H1 (cell line): ENCODE measurements at regions not wholly inside any gene's neighbourhood (a gene's known extent, or its start where the extent isn't known, plus 50 kb on each side); places are given as distances from the start of the nearest gene placed in this dataset.

ENCODE experiments used
- CTCF ChIA-PET: fragments of 300-600 bp; sonication (Branson Sonifier 250); formaldehyde crosslinking; loops from one replicate; lab custom pipeline; 2021; ENCODE audit not compliant: partially characterized antibody; lab: Charles Lee
- POLR2A ChIA-PET: fragments of 300-600 bp; sonication (Branson Sonifier 250); formaldehyde crosslinking; loops from one replicate; lab custom pipeline; 2021; ENCODE audit warnings: inconsistent platforms; ENCODE audit not compliant: partially characterized antibody; lab: Charles Lee
- DNase-seq, 2 experiments: peaks; one replicate each; pipeline versions ENCODE4 v3.0.0 to v3.0.0-alpha.2; 2010 to 2022; ENCODE audit warnings: low spot score in 2 of 2, low read depth in 1 of 2, mixed read lengths in 1 of 2
- FAIRE-seq: peaks from 2 replicates; lab custom pipeline; 2011; peaks lifted over from hg19 to GRCh38; lab: Jason Lieb, UNC
- H2AFZ ChIP-seq: 2 replicates; pipeline ENCODE4 v1.8.1; 2012; ENCODE audit warnings: low read length, inconsistent platforms
- H2AK5ac ChIP-seq: 2 replicates; pipeline ENCODE4 v1.6.1; 2013; ENCODE audit warnings: low read depth, low read length
- H2BK120ac ChIP-seq: replicated peaks from 2 replicates; pipeline ENCODE3; 2013; ENCODE audit warnings: low read depth, low read length, inconsistent platforms
- H2BK12ac ChIP-seq: 2 replicates; pipeline ENCODE4 v1.6.1; 2013; ENCODE audit warnings: low read depth, low read length
- H2BK15ac ChIP-seq: 2 replicates; pipeline ENCODE4 v1.6.1; 2013; ENCODE audit warnings: low read length
- H2BK20ac ChIP-seq: 2 replicates; pipeline ENCODE4 v1.6.1; 2013; ENCODE audit warnings: low read length
- H2BK5ac ChIP-seq: 2 replicates; pipeline ENCODE4 v1.6.1; 2013; ENCODE audit warnings: low read depth, low read length
- H3K14ac ChIP-seq: 2 replicates; pipeline ENCODE4 v1.6.1; 2013; ENCODE audit warnings: inconsistent platforms; ENCODE audit not compliant: insufficient read length
- H3K18ac ChIP-seq: 2 replicates; pipeline ENCODE4 v1.6.1; 2013; ENCODE audit warnings: low read length; ENCODE audit errors: extremely low read depth
- H3K23ac ChIP-seq: 2 replicates; pipeline ENCODE4 v1.6.1; 2013; ENCODE audit warnings: inconsistent platforms; ENCODE audit not compliant: insufficient read length
- H3K23me2 ChIP-seq: 2 replicates; pipeline ENCODE4 v1.6.1; 2013; ENCODE audit warnings: low read depth, low read length
- H3K27ac ChIP-seq: 2 replicates; pipeline ENCODE4 v1.6.1; 2011; ENCODE audit warnings: low read depth, low read length, inconsistent platforms
- H3K27me3 ChIP-seq, 4 experiments: replicated peaks in 1 of 4; 1 replicate in 1 of 4; 2 replicates in 3 of 4; pipeline versions ENCODE4 v1.6.1 to v1.8.1; 2011 to 2013; ENCODE audit warnings: low read length in 3 of 4, mild to moderate bottlenecking in 3 of 4, inconsistent platforms in 2 of 4, mixed read lengths in 2 of 4, moderate library complexity in 1 of 4; ENCODE audit not compliant: control insufficient read depth in 3 of 4, insufficient read depth in 3 of 4; ENCODE audit errors: extremely low read depth in 1 of 4
- H3K36me3 ChIP-seq, 4 experiments: 2 replicates each; pipeline versions ENCODE4 v1.6.1 to v1.8.1; 2011 to 2013; ENCODE audit warnings: mild to moderate bottlenecking in 4 of 4, low read length in 3 of 4, moderate library complexity in 2 of 4, control low read depth in 1 of 4, inconsistent platforms in 1 of 4; ENCODE audit not compliant: insufficient read depth in 4 of 4, control insufficient read depth in 2 of 4
- H3K4ac ChIP-seq: replicated peaks from 2 replicates; pipeline ENCODE3; 2013; ENCODE audit warnings: low read length, low read depth, mixed read lengths, inconsistent platforms; ENCODE audit not compliant: insufficient read length
- H3K4me1 ChIP-seq, 4 experiments: replicated peaks in 1 of 4; 1 replicate in 1 of 4; 2 replicates in 3 of 4; pipeline versions ENCODE4 v1.6.1 to v1.8.1; 2011 to 2013; ENCODE audit warnings: low read length in 3 of 4, inconsistent platforms in 2 of 4, mixed read lengths in 1 of 4; ENCODE audit not compliant: insufficient read depth in 4 of 4, control insufficient read depth in 3 of 4
- H3K4me2 ChIP-seq, 2 experiments: 2 replicates each; pipeline versions ENCODE4 v1.6.1 to v1.8.1; 2011 to 2013; ENCODE audit warnings: low read depth in 2 of 2, low read length in 2 of 2, control low read depth in 1 of 2, inconsistent platforms in 1 of 2, mild to moderate bottlenecking in 1 of 2; ENCODE audit not compliant: insufficient read depth in 1 of 2
- H3K4me3 ChIP-seq, 4 experiments: fragments of 200-600, 300-600 bp in 1 of 4; sonication (generic), shearing (Covaris generic), sonication (Bioruptor Twin) in 1 of 4; 2 replicates each; pipeline versions ENCODE4 v1.5.1 to v1.8.1; 2011 to 2016; ENCODE audit warnings: low read length in 4 of 4, low read depth in 3 of 4, control low read depth in 2 of 4, inconsistent platforms in 2 of 4, mild to moderate bottlenecking in 2 of 4, mixed read lengths in 1 of 4, moderate library complexity in 1 of 4; ENCODE audit not compliant: insufficient read depth in 2 of 4; ENCODE audit errors: extremely low read depth in 1 of 4
- H3K56ac ChIP-seq: replicated peaks from 2 replicates; pipeline ENCODE3; 2013; ENCODE audit warnings: low read depth, mild to moderate bottlenecking, mixed read lengths, low read length, inconsistent platforms; ENCODE audit not compliant: insufficient read length
- H3K79me1 ChIP-seq: 2 replicates; pipeline ENCODE4 v1.6.1; 2013; ENCODE audit warnings: low read depth, low read length, control low read depth
- H3K79me2 ChIP-seq, 2 experiments: 2 replicates each; pipeline versions ENCODE4 v1.6.1 to v1.8.1; 2012 to 2013; ENCODE audit warnings: low read length in 2 of 2, mild to moderate bottlenecking in 2 of 2, inconsistent platforms in 1 of 2; ENCODE audit not compliant: insufficient read depth in 2 of 2, control insufficient read depth in 1 of 2
- H3K9ac ChIP-seq, 4 experiments: replicated peaks in 1 of 4; 1 replicate in 1 of 4; 2 replicates in 3 of 4; pipeline versions ENCODE4 v1.6.1 to v1.8.1; 2011 to 2013; ENCODE audit warnings: low read depth in 3 of 4, low read length in 3 of 4, control low read depth in 2 of 4, mild to moderate bottlenecking in 2 of 4, moderate library complexity in 2 of 4, inconsistent platforms in 1 of 4; ENCODE audit errors: extremely low read depth in 1 of 4
- H3K9me3 ChIP-seq, 2 experiments: 2 replicates each; pipeline versions ENCODE4 v1.6.1 to v1.8.1; 2012 to 2013; ENCODE audit warnings: mild to moderate bottlenecking in 2 of 2, moderate library complexity in 2 of 2, control low read depth in 1 of 2, inconsistent platforms in 1 of 2, low read depth in 1 of 2, low read length in 1 of 2, mixed read lengths in 1 of 2; ENCODE audit not compliant: insufficient read depth in 2 of 2
- H4K20me1 ChIP-seq, 2 experiments: replicated peaks in 1 of 2; 2 replicates each; pipeline versions ENCODE3 to v1.8.1; 2011 to 2013; ENCODE audit warnings: inconsistent platforms in 2 of 2, low read length in 2 of 2, mild to moderate bottlenecking in 1 of 2; ENCODE audit not compliant: insufficient read depth in 2 of 2, control insufficient read depth in 1 of 2
- H4K5ac ChIP-seq: 2 replicates; pipeline ENCODE4 v1.6.1; 2013; ENCODE audit warnings: low read length, low read depth, mixed read lengths, inconsistent platforms; ENCODE audit not compliant: insufficient read length
- H4K8ac ChIP-seq: 2 replicates; pipeline ENCODE4 v1.8.0; 2013; ENCODE audit warnings: mild to moderate bottlenecking, moderate library complexity, low read length, inconsistent platforms; ENCODE audit not compliant: insufficient read depth; ENCODE audit errors: extremely low read depth
- H4K91ac ChIP-seq: replicated peaks from 2 replicates; pipeline ENCODE3; 2013; ENCODE audit warnings: low read length, mixed read lengths, inconsistent platforms; ENCODE audit not compliant: insufficient read length
- EP300 ChIP-seq, 2 experiments: IDR thresholded peaks; 1 replicate in 1 of 2; 2 replicates in 1 of 2; pipeline ENCODE4 v1.6.1; 2011 to 2012; ENCODE audit warnings: low read depth in 2 of 2, low read length in 2 of 2, mild to moderate bottlenecking in 2 of 2, borderline replicate concordance in 1 of 2, inconsistent platforms in 1 of 2, moderate library complexity in 1 of 2
- EZH2 ChIP-seq: fragments of 200-600 bp; sonication (generic); IDR thresholded peaks from 2 replicates; pipeline ENCODE4 v1.7.1; 2012; ENCODE audit warnings: low read depth, mild to moderate bottlenecking, moderate library complexity, low read length, inconsistent platforms; ENCODE audit not compliant: severe bottlenecking
- GTF2F1 ChIP-seq: IDR thresholded peaks from 2 replicates; pipeline ENCODE4 v1.6.1; 2012; ENCODE audit warnings: low read depth, low read length, improper control_type of control experiment, borderline replicate concordance
- SIN3A ChIP-seq, 2 experiments: IDR thresholded peaks in 1 of 2; conservative IDR thresholded peaks in 1 of 2; 2 replicates each; pipeline ENCODE4 v1.6.1; 2011 to 2012; ENCODE audit warnings: low read length in 2 of 2, improper control_type of control experiment in 1 of 2, low read depth in 1 of 2, mild to moderate bottlenecking in 1 of 2
- SIRT6 ChIP-seq: IDR thresholded peaks from one replicate; pipeline ENCODE4 v1.7.1; 2012; ENCODE audit warnings: low read length, inconsistent platforms
- WGBS, 2 experiments: shearing (Covaris generic) in 1 of 2; methylation state at CpG; one replicate each; pipeline versions ENCODE4 v1.1.6 to v1.1.7; 2013 to 2015; ENCODE audit warnings: low lambda C conversion rate in 2 of 2, mixed read lengths in 2 of 2, inconsistent platforms in 1 of 2, low coverage in 1 of 2, missing lambda C conversion rate in 1 of 2; ENCODE audit not compliant: insufficient replicate concordance in 2 of 2, insufficient coverage in 1 of 2, insufficient read length in 1 of 2; ENCODE audit errors: extremely low coverage in 1 of 2, missing lambda C conversion rate in 1 of 2; 5-methylcytosine and 5-hydroxymethylcytosine counted together
- TF ChIP-seq, protein P1 (sequence below): IDR thresholded peaks from 2 replicates; pipeline ENCODE4 v1.6.1; 2011; ENCODE audit warnings: low read depth, mild to moderate bottlenecking, low read length; ENCODE audit not compliant: insufficient read depth

GRCh38 chr6:5865506-5866031, 141.2 kb downstream of the NRN1 start:
- Histone ChIP-seq H4K5ac (no peak overlapping the region), H3K14ac (no peak overlapping the region), H3K27ac (no peak overlapping the region), H2BK120ac (no peak overlapping the region), H4K91ac (no peak overlapping the region), H3K56ac (no peak overlapping the region), H3K9ac (no peak overlapping the region), H2BK20ac (no peak overlapping the region), H3K23me2 (no peaks in the 10 kb centered on the region), H2AFZ (no peak overlapping the region), H4K20me1 (no peaks in the 10 kb centered on the region), H3K9me3 (peaks cover 0 to under 1% of the 10 kb centered on the region in 2 experiments; a peak in 1 of 4 replicates), H3K18ac (no peak overlapping the region), H3K4me2 (no peak overlapping the region), H2BK12ac (no peak overlapping the region), H3K36me3 (no peaks in the 10 kb centered on the region), H2BK15ac (no peak overlapping the region), H2BK5ac (no peak overlapping the region), H3K27me3 (no peaks in the 10 kb centered on the region), H3K23ac (no peak overlapping the region), H3K4me1 (no peaks in the 10 kb centered on the region), H3K79me2 (no peaks in the 10 kb centered on the region), H3K4me3 (no peak overlapping the region), H3K79me1 (no peaks in the 10 kb centered on the region), H4K8ac (no peak overlapping the region), H3K4ac (no peak overlapping the region), H2AK5ac (no peak overlapping the region)
- TF ChIP-seq SIRT6: no peak
- no peak for TF ChIP-seq EP300 (IDR thresholded peaks at IDR 0.05; ENCODE audit: borderline replicate concordance in 1 of 2, low read depth in 2 of 2, low read length in 2 of 2)
- TF ChIP-seq GTF2F1: no peak
- TF ChIP-seq EZH2: no peak
- TF ChIP-seq, protein P1, sequence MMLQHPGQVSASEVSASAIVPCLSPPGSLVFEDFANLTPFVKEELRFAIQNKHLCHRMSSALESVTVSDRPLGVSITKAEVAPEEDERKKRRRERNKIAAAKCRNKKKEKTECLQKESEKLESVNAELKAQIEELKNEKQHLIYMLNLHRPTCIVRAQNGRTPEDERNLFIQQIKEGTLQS: no peak
- no peak for TF ChIP-seq SIN3A (conservative IDR thresholded peaks at IDR 0.05 in 1 of 2, IDR thresholded peaks at IDR 0.05 in 1 of 2; ENCODE audit: low read depth in 1 of 2, low read length in 2 of 2)
- CTCF ChIA-PET: no interaction called here
- WGBS, 2 experiments: 85% methylated on average over 3 of the region's 3 CpGs; no CpG with 5 or more reads in 1 of the 2 experiments
- DNase-seq: no peak
- no peak for FAIRE-seq
- POLR2A ChIA-PET: no interaction called here
